ENCODE measurements at regions not wholly inside any gene's neighbourhood (a gene's known extent, or its start where the extent isn't known, plus 50 kb on each side); places are given as distances from the start of the nearest gene placed in this dataset.

DNA sequence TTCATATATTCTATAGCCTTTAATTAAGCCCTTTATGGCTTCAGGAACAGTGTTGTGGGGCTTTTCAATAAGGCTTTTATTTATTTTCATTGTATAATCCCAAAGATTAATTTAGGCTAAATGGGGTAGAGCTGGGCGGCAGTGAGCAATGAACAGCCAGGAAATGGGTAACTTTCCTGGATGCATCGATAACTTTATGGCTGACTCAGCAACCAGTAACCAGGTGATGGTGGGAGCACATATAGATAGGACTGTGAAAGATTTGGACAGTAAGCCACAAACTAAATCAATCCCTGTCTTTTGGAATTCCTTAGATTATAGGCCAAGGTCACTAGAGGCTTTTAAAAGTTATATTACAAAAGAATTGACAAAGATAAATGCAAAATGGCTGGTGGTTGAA lies 1260.6 kb upstream of the CELF4 start:
- TF ChIP-seq EZH2 (IDR thresholded peaks at IDR 0.05; ENCODE audit: low read depth, unreplicated experiment): no peak
- TF ChIP-seq, protein P1, sequence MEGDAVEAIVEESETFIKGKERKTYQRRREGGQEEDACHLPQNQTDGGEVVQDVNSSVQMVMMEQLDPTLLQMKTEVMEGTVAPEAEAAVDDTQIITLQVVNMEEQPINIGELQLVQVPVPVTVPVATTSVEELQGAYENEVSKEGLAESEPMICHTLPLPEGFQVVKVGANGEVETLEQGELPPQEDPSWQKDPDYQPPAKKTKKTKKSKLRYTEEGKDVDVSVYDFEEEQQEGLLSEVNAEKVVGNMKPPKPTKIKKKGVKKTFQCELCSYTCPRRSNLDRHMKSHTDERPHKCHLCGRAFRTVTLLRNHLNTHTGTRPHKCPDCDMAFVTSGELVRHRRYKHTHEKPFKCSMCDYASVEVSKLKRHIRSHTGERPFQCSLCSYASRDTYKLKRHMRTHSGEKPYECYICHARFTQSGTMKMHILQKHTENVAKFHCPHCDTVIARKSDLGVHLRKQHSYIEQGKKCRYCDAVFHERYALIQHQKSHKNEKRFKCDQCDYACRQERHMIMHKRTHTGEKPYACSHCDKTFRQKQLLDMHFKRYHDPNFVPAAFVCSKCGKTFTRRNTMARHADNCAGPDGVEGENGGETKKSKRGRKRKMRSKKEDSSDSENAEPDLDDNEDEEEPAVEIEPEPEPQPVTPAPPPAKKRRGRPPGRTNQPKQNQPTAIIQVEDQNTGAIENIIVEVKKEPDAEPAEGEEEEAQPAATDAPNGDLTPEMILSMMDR (conservative IDR thresholded peaks at IDR 0.05; ENCODE audit: low read depth in 2 of 2): no peak
- no peak for TF ChIP-seq POLR2AphosphoS5 (IDR thresholded peaks at IDR 0.05; ENCODE audit: low read depth)
- TF ChIP-seq EZH2phosphoT487 (IDR thresholded peaks at IDR 0.05; ENCODE audit: unreplicated experiment): no peak
- no peak for TF ChIP-seq NANOG (IDR thresholded peaks at IDR 0.05; ENCODE audit: borderline replicate concordance)
- TF ChIP-seq, protein P2, sequence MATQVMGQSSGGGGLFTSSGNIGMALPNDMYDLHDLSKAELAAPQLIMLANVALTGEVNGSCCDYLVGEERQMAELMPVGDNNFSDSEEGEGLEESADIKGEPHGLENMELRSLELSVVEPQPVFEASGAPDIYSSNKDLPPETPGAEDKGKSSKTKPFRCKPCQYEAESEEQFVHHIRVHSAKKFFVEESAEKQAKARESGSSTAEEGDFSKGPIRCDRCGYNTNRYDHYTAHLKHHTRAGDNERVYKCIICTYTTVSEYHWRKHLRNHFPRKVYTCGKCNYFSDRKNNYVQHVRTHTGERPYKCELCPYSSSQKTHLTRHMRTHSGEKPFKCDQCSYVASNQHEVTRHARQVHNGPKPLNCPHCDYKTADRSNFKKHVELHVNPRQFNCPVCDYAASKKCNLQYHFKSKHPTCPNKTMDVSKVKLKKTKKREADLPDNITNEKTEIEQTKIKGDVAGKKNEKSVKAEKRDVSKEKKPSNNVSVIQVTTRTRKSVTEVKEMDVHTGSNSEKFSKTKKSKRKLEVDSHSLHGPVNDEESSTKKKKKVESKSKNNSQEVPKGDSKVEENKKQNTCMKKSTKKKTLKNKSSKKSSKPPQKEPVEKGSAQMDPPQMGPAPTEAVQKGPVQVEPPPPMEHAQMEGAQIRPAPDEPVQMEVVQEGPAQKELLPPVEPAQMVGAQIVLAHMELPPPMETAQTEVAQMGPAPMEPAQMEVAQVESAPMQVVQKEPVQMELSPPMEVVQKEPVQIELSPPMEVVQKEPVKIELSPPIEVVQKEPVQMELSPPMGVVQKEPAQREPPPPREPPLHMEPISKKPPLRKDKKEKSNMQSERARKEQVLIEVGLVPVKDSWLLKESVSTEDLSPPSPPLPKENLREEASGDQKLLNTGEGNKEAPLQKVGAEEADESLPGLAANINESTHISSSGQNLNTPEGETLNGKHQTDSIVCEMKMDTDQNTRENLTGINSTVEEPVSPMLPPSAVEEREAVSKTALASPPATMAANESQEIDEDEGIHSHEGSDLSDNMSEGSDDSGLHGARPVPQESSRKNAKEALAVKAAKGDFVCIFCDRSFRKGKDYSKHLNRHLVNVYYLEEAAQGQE (IDR thresholded peaks at IDR 0.05; ENCODE audit: unreplicated experiment): no peak
- no peak for TF ChIP-seq CREB1 (CRISPR knock-in tag; IDR thresholded peaks at IDR 0.05; ENCODE audit: low read depth)
- no peak for TF ChIP-seq STAT1 (IDR thresholded peaks at IDR 0.05; ENCODE audit: unreplicated experiment)

Measured in GM23338 (cell line).